ENCODE measurements at regions not wholly inside any gene's neighbourhood (a gene's known extent, or its start where the extent isn't known, plus 50 kb on each side); places are given as distances from the start of the nearest gene placed in this dataset.

GRCh38 chr3:128561504-128561903 lies 68.5 kb upstream of the GATA2 start:
- TF ChIP-seq CTCF (IDR thresholded peaks at IDR 0.05): no peak
- TF ChIP-seq POLR2A (IDR thresholded peaks at IDR 0.05): no peak
- no peak for TF ChIP-seq EP300 (IDR thresholded peaks at IDR 0.05)

All from gastroesophageal sphincter (tissue), 3 donors.